H1 (cell line): ENCODE measurements at regions not wholly inside any gene's neighbourhood (a gene's known extent, or its start where the extent isn't known, plus 50 kb on each side); places are given as distances from the start of the nearest gene placed in this dataset.

Experiments
- CEBPB ChIP-seq: IDR thresholded peaks from 2 replicates; pipeline ENCODE4 v1.6.1; 2012; ENCODE audit warnings: low read depth, low read length
- CHD1 ChIP-seq: IDR thresholded peaks from 2 replicates; pipeline ENCODE4 v1.6.1; 2012; ENCODE audit warnings: low read depth, low read length, improper control_type of control experiment
- EZH2 ChIP-seq: fragments of 200-600 bp; sonication (generic); IDR thresholded peaks from 2 replicates; pipeline ENCODE4 v1.7.1; 2012; ENCODE audit warnings: low read depth, mild to moderate bottlenecking, moderate library complexity, low read length, inconsistent platforms; ENCODE audit not compliant: severe bottlenecking
- NANOG ChIP-seq: IDR thresholded peaks from 2 replicates; pipeline ENCODE4 v1.6.1; 2011; ENCODE audit warnings: low read length, low read depth, mild to moderate bottlenecking, inconsistent platforms; ENCODE audit not compliant: insufficient read depth, poor library complexity, severe bottlenecking
- POLR2A ChIP-seq, 2 experiments: IDR thresholded peaks; 1 replicate in 1 of 2; 2 replicates in 1 of 2; pipeline ENCODE4 v1.6.1; 2011; ENCODE audit warnings: low read depth in 2 of 2, low read length in 2 of 2, mild to moderate bottlenecking in 2 of 2; ENCODE audit errors: control extremely low read depth in 1 of 2
- SIRT6 ChIP-seq: IDR thresholded peaks from one replicate; pipeline ENCODE4 v1.7.1; 2012; ENCODE audit warnings: low read length, inconsistent platforms
- SP1 ChIP-seq: IDR thresholded peaks from 2 replicates; pipeline ENCODE4 v1.6.1; 2011; ENCODE audit warnings: low read depth, low read length
- TF ChIP-seq, protein P1 (sequence below): IDR thresholded peaks from 2 replicates; pipeline ENCODE4 v1.6.1; 2012; ENCODE audit warnings: inconsistent platforms

DNA sequence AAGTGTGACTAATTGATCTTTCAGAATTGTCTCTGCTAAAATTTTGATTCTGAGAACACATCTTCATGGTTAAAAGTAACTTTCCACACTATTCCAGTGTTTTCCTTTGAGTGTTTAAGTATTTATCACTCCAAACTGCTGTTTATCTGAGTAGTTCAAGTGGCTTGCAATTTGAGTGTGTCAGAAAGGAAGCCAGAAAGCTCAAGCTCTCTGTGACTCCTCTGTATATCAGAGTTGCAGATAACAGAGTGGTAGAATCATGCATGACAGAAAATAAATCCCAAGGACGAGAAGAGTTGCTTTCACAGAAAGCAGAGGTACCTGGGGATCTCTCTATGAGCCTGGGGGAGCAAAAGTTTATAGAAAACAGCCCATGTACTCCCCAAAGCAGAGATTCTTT is 130.0 kb downstream of the CYB561 start (continued):
- TF ChIP-seq SIRT6 (no peak), EZH2 (no peak), CEBPB (no peak), SP1 (no peak), POLR2A (IDR thresholded peaks at IDR 0.05; ENCODE audit: control extremely low read depth in 1 of 2, low read depth in 2 of 2, low read length in 2 of 2) (no peak), NANOG (no peak), CHD1 (no peak)
- TF ChIP-seq, protein P1, sequence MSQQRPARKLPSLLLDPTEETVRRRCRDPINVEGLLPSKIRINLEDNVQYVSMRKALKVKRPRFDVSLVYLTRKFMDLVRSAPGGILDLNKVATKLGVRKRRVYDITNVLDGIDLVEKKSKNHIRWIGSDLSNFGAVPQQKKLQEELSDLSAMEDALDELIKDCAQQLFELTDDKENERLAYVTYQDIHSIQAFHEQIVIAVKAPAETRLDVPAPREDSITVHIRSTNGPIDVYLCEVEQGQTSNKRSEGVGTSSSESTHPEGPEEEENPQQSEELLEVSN, result no peak
